T47D (cell line): ENCODE measurements at regions not wholly inside any gene's neighbourhood (a gene's known extent, or its start where the extent isn't known, plus 50 kb on each side); places are given as distances from the start of the nearest gene placed in this dataset.
A peak's percentile ranks its signal among the peaks of the same experiment; 100 is the strongest.

Experiments used
- DNase-seq, 2 experiments: peaks; one replicate each; pipeline versions ENCODE4 v3.0.0 to v3.0.0-alpha.2; 2011 to 2012; ENCODE audit warnings: low read depth in 1 of 2, low spot score in 1 of 2
- JUND ChIP-seq: IDR thresholded peaks from 2 replicates; pipeline ENCODE4 v1.6.1; 2012; ENCODE audit warnings: low read depth
- in situ Hi-C: cut with HindIII; loops from 2 replicates; pipeline ENCODE4 v1.10.0; 2016; ENCODE audit warnings: low sequenced_read_pairs, low pct_unique_long_range_greater_than_20kb

DNA sequence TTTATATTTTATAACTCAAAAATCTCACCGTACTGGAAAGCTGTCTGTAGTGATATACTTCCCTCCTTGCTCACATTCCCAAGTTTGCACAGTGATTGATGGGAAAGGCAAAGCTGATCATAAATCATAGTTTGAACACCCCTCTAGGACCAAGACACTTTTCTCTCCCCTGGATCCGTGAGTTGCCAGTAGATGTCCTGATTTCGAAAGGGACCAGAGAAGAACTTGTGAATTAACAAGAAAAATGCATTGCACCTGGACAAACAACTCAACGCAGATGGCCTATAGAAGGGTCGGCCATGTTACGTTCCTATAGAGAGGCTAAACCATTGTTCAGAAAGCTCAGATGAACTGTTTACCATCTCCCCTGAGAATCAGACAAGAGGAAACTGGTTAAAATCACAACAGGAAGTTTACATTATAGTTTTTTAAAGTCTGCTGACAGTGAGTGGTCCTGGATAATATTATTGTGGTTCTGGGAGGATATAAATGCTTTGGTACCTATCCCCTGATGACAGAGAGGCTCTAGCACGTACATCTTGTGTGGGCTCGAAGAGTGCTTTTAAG, 124.0 kb upstream of the SLC45A1 start:
- TF ChIP-seq JUND, result no peak
- DNase-seq, result no peak
- in situ Hi-C loops, result no loop called here

DNA sequence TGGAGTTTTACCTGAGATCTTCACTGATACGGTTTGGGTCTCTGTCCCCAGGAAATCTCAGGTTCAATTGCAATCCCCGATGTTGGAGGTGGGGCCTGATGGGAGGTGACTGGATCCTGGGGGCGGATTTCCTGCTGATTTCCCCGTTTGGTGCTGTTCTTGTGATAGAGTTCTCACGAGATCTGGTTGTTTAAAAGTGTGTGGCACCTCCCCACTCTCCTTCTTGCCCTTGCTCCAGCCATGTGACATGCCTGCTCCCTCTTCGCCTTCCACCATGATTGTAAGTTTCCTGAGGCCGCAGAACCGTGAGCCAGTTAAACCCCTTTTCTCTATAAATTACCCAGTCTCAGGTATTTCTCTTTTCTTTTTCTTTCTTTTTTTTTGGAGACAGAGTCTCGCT, 126.4 kb upstream of the SLC45A1 start:
- DNase-seq, result no peak
- TF ChIP-seq JUND, result no peak
- in situ Hi-C loops, result no loop called here

DNA sequence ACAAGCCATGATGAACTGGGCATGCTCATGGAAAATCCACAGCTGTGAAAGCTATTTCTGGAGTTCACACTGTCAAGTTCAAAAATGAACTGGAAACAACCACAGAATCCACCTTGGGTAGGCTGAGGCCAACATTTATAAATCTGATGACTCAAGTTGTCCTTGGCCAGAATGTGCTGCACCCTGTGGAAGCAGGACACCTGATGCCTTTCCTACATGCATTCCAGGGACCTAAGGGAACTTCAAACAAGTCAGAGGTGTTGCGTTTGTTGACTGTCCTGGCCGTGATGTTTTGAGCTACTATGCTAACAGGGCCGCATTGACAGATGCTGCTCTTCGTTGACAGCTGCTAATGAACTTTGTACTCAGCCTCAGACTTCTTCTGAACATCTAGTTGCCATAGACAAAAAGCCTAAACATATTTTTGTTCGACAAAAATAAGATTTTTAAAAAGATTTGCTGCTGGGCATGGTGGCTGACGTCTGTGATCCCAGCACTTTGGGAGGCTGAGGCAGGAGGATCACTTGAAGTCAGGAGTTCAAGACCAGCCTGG, 127.9 kb upstream of the SLC45A1 start:
- no peak for TF ChIP-seq JUND
- in situ Hi-C loops, result no loop called here
- peak in 1 of 2 experiments; percentile 42 for DNase-seq

GRCh38 chr1:8185400-8185799, 132.5 kb upstream of the SLC45A1 start:
- DNase-seq, result no peak
- in situ Hi-C loops, result no loop called here
- TF ChIP-seq JUND, result no peak

- in situ Hi-C loops, result no loop called here
- peak in 1 of 2 experiments; percentile 23 for DNase-seq
- TF ChIP-seq JUND, result no peak
Measured at GRCh38 chr1:8184301-8184700, 133.6 kb upstream of the SLC45A1 start.

- in situ Hi-C loops, result no loop called here
- TF ChIP-seq JUND, result peak; percentile 93
- peak; percentile 29 to 94 for DNase-seq
Measured at GRCh38 chr1:8182034-8182761, 135.7 kb upstream of the SLC45A1 start.

DNA sequence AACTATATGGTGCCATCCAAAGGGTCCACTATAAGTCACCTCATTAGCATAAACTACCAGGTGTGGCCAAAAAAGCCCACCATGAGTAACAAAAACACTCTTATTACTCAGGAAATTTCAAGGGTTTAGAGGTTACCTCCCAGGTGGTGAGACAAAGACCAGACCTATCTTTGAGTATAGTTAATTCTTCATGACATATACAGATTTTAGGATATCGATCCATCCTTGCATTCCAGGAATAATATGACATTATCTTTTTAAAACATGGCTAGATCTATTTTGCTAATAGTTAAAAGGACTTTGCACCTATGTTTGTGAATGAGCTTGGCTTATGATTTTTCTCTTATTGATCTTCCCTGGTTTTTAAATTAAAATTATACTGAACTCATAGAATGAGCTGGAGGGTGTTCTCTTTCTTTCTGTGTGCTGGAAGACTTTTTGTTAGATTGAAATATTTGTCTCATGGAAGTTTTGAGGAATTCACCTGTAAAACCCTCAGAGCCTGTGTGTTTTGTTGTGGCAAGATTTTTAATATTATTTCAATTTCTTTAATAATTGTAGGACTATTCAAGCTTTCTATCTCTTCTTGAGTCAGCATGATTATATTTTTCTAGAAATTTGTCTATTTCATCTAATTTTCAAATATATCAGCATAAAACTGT, 138.7 kb upstream of the SLC45A1 start:
- no peak for DNase-seq
- in situ Hi-C loops, result no loop called here
- TF ChIP-seq JUND, result no peak

- in situ Hi-C loops, result no loop called here
- TF ChIP-seq JUND, result no peak
- DNase-seq, result no peak
Measured at GRCh38 chr1:8176279-8176678, 141.6 kb upstream of the SLC45A1 start.

DNA sequence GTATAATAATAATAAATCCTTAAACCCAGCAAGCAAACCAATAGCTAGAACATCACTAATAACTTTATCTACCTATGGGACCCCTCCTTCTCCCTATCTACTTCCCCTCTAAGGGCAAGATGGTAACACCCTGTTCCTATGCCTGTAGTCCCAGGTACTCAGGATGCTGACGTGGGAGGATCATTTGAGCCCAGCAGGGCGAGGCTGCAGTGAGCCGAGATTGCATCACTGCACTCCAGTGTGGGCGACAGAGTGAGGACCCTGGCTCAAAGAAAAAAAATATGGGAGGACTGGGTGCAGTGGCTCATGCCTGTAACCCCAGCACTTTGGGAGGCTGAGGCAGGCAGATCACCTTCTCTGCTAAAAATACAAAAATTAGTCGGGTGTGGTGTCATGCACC, 143.1 kb upstream of the SLC45A1 start:
- no peak for DNase-seq
- TF ChIP-seq JUND, result no peak
- in situ Hi-C loops, result no loop called here

GRCh38 chr1:8171751-8172464, 145.8 kb upstream of the ERRFI1 start:
- no peak for DNase-seq
- in situ Hi-C loops, result no loop called here
- no peak for TF ChIP-seq JUND

DNA sequence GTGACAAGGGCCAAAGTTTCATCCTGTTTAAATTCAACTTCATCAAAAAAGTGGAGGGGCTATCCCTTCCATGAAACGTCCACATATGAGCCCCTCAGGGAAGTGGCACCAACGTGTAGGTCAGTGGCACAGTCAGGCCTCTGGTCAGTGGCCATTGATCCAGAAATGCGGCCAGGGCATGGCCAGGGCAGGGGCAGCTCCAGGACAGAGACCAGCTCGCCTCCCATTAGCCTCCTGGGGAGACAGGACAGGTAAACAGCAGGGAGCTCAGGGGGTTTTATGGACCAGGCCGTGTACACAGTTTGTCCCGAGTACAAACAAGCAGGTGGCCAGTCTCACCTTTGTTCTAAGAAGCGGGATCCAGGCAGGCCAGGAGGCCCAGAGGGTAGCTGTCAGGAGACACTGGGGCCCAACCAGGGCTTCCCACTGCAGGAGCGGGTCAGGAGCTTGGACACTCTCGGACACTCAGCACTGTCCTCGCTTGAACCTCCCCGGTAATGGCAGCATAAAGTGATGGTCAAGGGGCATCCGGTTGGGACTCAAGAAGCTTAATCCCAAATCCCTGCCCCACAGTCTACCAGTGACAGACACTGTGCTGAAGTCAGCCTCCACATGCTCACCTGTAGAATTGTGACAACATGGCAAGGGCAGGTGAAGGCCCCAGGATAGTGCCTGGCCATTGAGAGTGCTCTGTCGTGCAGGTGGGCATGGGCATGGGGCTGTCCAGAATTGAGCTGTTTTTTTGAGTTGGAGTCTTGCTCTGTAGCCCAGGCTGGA, 144.1 kb upstream of the ERRFI1 start:
- in situ Hi-C loops, result no loop called here
- DNase-seq, result peak in 1 of 2 experiments; percentile 33
- TF ChIP-seq JUND, result no peak

- in situ Hi-C loops, result no loop called here
- peak; percentile 25 to 89 for DNase-seq
- no peak for TF ChIP-seq JUND
Measured at GRCh38 chr1:8169364-8170058, 143.4 kb upstream of the ERRFI1 start.
